Uterus (tissue), 2 donors: ENCODE measurements at regions not wholly inside any gene's neighbourhood (a gene's known extent, or its start where the extent isn't known, plus 50 kb on each side); places are given as distances from the start of the nearest gene placed in this dataset.

ENCODE experiments used
- POLR2A ChIP-seq, 2 donors: fragments of 450-650 bp; IDR thresholded peaks; one replicate each; pipeline ENCODE4 v1.6.1; 2016; ENCODE audit warnings: antibody characterized with exemption in 2 of 2, mild to moderate bottlenecking in 1 of 2, moderate library complexity in 1 of 2
- TF ChIP-seq, protein P1 (sequence below), 4 experiments: fragments of 200-600 bp in 2 of 4; fragments of 450-650 bp in 2 of 4; sonication (generic) in 2 of 4; IDR thresholded peaks; one replicate each; pipeline ENCODE4 v1.5.1; 2016 to 2019; ENCODE audit warnings: antibody characterized with exemption in 4 of 4, mild to moderate bottlenecking in 2 of 4, moderate library complexity in 1 of 4

DNA sequence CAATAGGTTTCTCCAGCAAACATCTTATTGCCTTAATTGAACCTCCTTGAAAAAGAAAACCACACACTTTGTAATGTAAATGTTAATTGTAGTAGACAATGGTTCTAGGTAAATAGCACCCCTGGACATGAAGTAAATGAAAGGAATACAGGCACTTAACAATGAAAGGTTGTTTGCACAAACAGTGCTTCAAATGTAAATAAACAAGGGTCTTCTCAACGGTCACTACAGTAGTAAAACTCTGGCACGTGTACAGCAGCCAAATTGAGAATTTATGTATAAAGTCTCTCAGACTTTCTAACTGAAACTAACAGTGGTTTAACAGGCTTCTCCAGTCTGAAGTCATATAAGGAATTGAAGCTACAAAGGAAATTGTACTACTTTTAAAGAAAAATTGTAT, 218.3 kb downstream of the MEF2C start:
- TF ChIP-seq, protein P1, sequence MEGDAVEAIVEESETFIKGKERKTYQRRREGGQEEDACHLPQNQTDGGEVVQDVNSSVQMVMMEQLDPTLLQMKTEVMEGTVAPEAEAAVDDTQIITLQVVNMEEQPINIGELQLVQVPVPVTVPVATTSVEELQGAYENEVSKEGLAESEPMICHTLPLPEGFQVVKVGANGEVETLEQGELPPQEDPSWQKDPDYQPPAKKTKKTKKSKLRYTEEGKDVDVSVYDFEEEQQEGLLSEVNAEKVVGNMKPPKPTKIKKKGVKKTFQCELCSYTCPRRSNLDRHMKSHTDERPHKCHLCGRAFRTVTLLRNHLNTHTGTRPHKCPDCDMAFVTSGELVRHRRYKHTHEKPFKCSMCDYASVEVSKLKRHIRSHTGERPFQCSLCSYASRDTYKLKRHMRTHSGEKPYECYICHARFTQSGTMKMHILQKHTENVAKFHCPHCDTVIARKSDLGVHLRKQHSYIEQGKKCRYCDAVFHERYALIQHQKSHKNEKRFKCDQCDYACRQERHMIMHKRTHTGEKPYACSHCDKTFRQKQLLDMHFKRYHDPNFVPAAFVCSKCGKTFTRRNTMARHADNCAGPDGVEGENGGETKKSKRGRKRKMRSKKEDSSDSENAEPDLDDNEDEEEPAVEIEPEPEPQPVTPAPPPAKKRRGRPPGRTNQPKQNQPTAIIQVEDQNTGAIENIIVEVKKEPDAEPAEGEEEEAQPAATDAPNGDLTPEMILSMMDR (IDR thresholded peaks at IDR 0.05): no peak
- no peak for TF ChIP-seq POLR2A (IDR thresholded peaks at IDR 0.05)
